ENCODE measurements at regions not wholly inside any gene's neighbourhood (a gene's known extent, or its start where the extent isn't known, plus 50 kb on each side); places are given as distances from the start of the nearest gene placed in this dataset.

GRCh38 chr10:108399465-108399864 is 1235.0 kb upstream of the SORCS1 start:
- TF ChIP-seq CTCF (IDR thresholded peaks at IDR 0.05; ENCODE audit: low read length) (no peak), EZH2 (IDR thresholded peaks at IDR 0.05; ENCODE audit: borderline replicate concordance, low read length) (no peak)

Data from OCI-LY1 (cell line).